DMS 273 (cell line): ENCODE measurements at regions not wholly inside any gene's neighbourhood (a gene's known extent, or its start where the extent isn't known, plus 50 kb on each side); places are given as distances from the start of the nearest gene placed in this dataset.

Experiments
- DNase-seq: peaks from one replicate; lab custom pipeline; 2025; ENCODE audit not compliant: unreplicated experiment; lab: John Stamatoyannopoulos, UW

GRCh38 chr14:104339829-104340228, 201.4 kb downstream of the KIF26A start:
- DNase-seq: no peak

- DNase-seq: peak; percentile 38
These were observed 203.4 kb downstream of the KIF26A start for GRCh38 chr14:104341532-104342434.

GRCh38 chr14:104342435-104343293, 204.3 kb downstream of the KIF26A start:
- DNase-seq: no peak

GRCh38 chr14:104343294-104343625, 204.9 kb downstream of the KIF26A start:
- DNase-seq: no peak

GRCh38 chr14:104343690-104344640, 205.6 kb downstream of the KIF26A start:
- no peak for DNase-seq

- no peak for DNase-seq
These were observed 206.6 kb downstream of the KIF26A start for GRCh38 chr14:104344818-104345620.

GRCh38 chr14:104345621-104346462, 207.5 kb downstream of the KIF26A start:
- DNase-seq: no peak

GRCh38 chr14:104346608-104347007, 208.2 kb downstream of the KIF26A start:
- DNase-seq: no peak

GRCh38 chr14:104348741-104349140, 210.4 kb downstream of the KIF26A start:
- no peak for DNase-seq

- DNase-seq: no peak
These were observed 211.6 kb downstream of the KIF26A start for GRCh38 chr14:104349950-104350349.

GRCh38 chr14:104350463-104351185, 212.2 kb downstream of the KIF26A start:
- DNase-seq: no peak

GRCh38 chr14:104351849-104352492, 213.6 kb downstream of the KIF26A start:
- no peak for DNase-seq

GRCh38 chr14:104352493-104353220, 214.3 kb downstream of the KIF26A start:
- no peak for DNase-seq

- DNase-seq: no peak
These were observed 215.0 kb downstream of the KIF26A start for GRCh38 chr14:104353221-104353920.

GRCh38 chr14:104353921-104354701, 215.7 kb downstream of the KIF26A start:
- no peak for DNase-seq
